Mucosa of descending colon (tissue), 3 donors: ENCODE measurements at regions not wholly inside any gene's neighbourhood (a gene's known extent, or its start where the extent isn't known, plus 50 kb on each side); places are given as distances from the start of the nearest gene placed in this dataset.

Experiments
- ATAC-seq: fragments of 200-7000 bp; cut with Tn5 transposase; one replicate; pipeline ENCODE4 v1.9.1; 2020; ENCODE audit warnings: mild to moderate bottlenecking, moderate library complexity
- DNase-seq, 3 donors: peaks; one replicate each; pipeline ENCODE4 v3.0.0-alpha.2; 2020
- H3K36me3 ChIP-seq: fragments of 200-600 bp; one replicate; pipeline ENCODE4 v1.8.0; 2021; ENCODE audit warnings: low read depth, mild to moderate bottlenecking
- H3K4me1 ChIP-seq: fragments of 200-600 bp; one replicate; pipeline ENCODE4 v1.8.0; 2021; ENCODE audit warnings: low read depth, mild to moderate bottlenecking
- H3K4me3 ChIP-seq: fragments of 200-600 bp; one replicate; pipeline ENCODE4 v1.8.0; 2021; ENCODE audit warnings: mild to moderate bottlenecking
- H3K9me3 ChIP-seq: fragments of 200-600 bp; one replicate; pipeline ENCODE4 v1.8.0; 2021; ENCODE audit warnings: mild to moderate bottlenecking
- CTCF ChIP-seq: fragments of 200-600 bp; IDR thresholded peaks from one replicate; pipeline ENCODE4 v1.8.0; 2022; ENCODE audit warnings: antibody characterized with exemption, mild to moderate bottlenecking
- intact Hi-C, 2 donors: fragments of 100-400 bp; cut with DNase I in 1 of 2; cut with micrococcal nuclease in 1 of 2; formaldehyde crosslinking; loops; one replicate each; pipeline versions ENCODE4 v1.11.0 to v1.11.1; 2022; cut with DNase I, micrococcal nuclease
- donor health status: DM: no; HTN: no; CAD: no; lungs with moderate emphysema.
- donor health status: DM: no; HTN: no; CAD: no.
- donor health status: DM: no; HTN: yes; CAD: no.

- Histone ChIP-seq H3K9me3 (no peaks in the 10 kb centered on the region), H3K36me3 (no peaks in the 10 kb centered on the region), H3K4me3 (no peak overlapping the region), H3K4me1 (no peaks in the 10 kb centered on the region)
- no peak for TF ChIP-seq CTCF
- ATAC-seq, result no peak
- no peak for DNase-seq
- intact Hi-C loops, result no loop called here
Observed at GRCh38 chr10:57624856-57625592, 642.7 kb downstream of the IPMK start.

- Histone ChIP-seq H3K9me3 (no peaks in the 10 kb centered on the region), H3K4me3 (no peak overlapping the region), H3K36me3 (no peaks in the 10 kb centered on the region), H3K4me1 (no peaks in the 10 kb centered on the region)
- TF ChIP-seq CTCF, result no peak
- ATAC-seq (no peak), DNase-seq (no peak)
- intact Hi-C loops, result no loop called here
Observed at GRCh38 chr10:57624066-57624465, 643.6 kb downstream of the IPMK start.

- no peak overlapping the region for H3K4me3 ChIP-seq
- no peaks in the 10 kb centered on the region for H3K36me3 ChIP-seq
- intact Hi-C loops, result no loop called here
- TF ChIP-seq CTCF, result no peak
- no peak for DNase-seq
- no peak for ATAC-seq
- H3K4me1 ChIP-seq, result no peaks in the 10 kb centered on the region
- H3K9me3 ChIP-seq, result no peaks in the 10 kb centered on the region
Observed at GRCh38 chr10:57621466-57621865, 646.2 kb downstream of the IPMK start.

- Histone ChIP-seq H3K36me3 (no peaks in the 10 kb centered on the region), H3K9me3 (no peaks in the 10 kb centered on the region), H3K4me3 (no peak overlapping the region), H3K4me1 (no peaks in the 10 kb centered on the region)
- no peak for TF ChIP-seq CTCF
- ATAC-seq (no peak), DNase-seq (no peak)
- intact Hi-C loops, result no loop called here
Observed at GRCh38 chr10:57605948-57606485, 661.7 kb downstream of the IPMK start.

GRCh38 chr10:57599440-57599839 lies 668.3 kb downstream of the IPMK start:
- H3K4me3 ChIP-seq, result no peak overlapping the region
- intact Hi-C loops, result no loop called here
- DNase-seq (no peak), ATAC-seq (no peak)
- TF ChIP-seq CTCF, result no peak
- no peaks in the 10 kb centered on the region for H3K4me1 ChIP-seq
- no peaks in the 10 kb centered on the region for H3K9me3 ChIP-seq
- no peaks in the 10 kb centered on the region for H3K36me3 ChIP-seq
